Endothelial cell of umbilical vein (primary cell): ENCODE measurements at regions not wholly inside any gene's neighbourhood (a gene's known extent, or its start where the extent isn't known, plus 50 kb on each side); places are given as distances from the start of the nearest gene placed in this dataset.

Source experiments
- BruUV-seq: library from RNA; stranded (reverse); fragments of 400-500 nt; replicated peaks from 2 replicates; lab custom pipeline; 2021; lab: Mats Ljungman, UMichigan
- CTCF ChIA-PET: fragments of 300-600, 350-600 bp; sonication (Branson Sonifier 250); formaldehyde crosslinking; loops from one replicate; lab custom pipeline; 2021; ENCODE audit warnings: antibody characterized with exemption, inconsistent platforms; lab: Charles Lee
- POLR2A ChIA-PET: fragments of 300-600, 350-600 bp; sonication (Branson Sonifier 250); formaldehyde crosslinking; loops from one replicate; lab custom pipeline; 2021; ENCODE audit warnings: antibody characterized with exemption, inconsistent platforms; lab: Charles Lee
- DNase-seq: peaks from one replicate; pipeline ENCODE4 v3.0.0-alpha.2; 2011; ENCODE audit warnings: low read depth, low spot score
- FAIRE-seq: peaks from 2 replicates; lab custom pipeline; 2011; peaks lifted over from hg19 to GRCh38; lab: Jason Lieb, UNC
- H2AFZ ChIP-seq: 2 replicates; pipeline ENCODE4 v1.6.0; 2012; ENCODE audit warnings: low read depth, low read length, control low read depth, inconsistent platforms
- H3K27ac ChIP-seq: 2 replicates; pipeline ENCODE4 v1.5.1; 2011; ENCODE audit warnings: low read depth, mild to moderate bottlenecking, control low read depth, low read length, moderate library complexity; ENCODE audit not compliant: insufficient read depth
- H3K27me3 ChIP-seq, 2 experiments: 2 replicates each; pipeline versions ENCODE4 v1.6.0 to v1.6.1; 2011; ENCODE audit warnings: low read length in 2 of 2, mixed read lengths in 1 of 2; ENCODE audit not compliant: control insufficient read depth in 2 of 2, insufficient read depth in 2 of 2
- H3K36me3 ChIP-seq, 2 experiments: 2 replicates in 1 of 2; 3 replicates in 1 of 2; pipeline ENCODE4 v1.5.1; 2011; ENCODE audit warnings: low read length in 2 of 2, mild to moderate bottlenecking in 1 of 2, moderate library complexity in 1 of 2; ENCODE audit not compliant: control insufficient read depth in 2 of 2, insufficient read depth in 2 of 2; ENCODE audit errors: extremely low read depth in 1 of 2
- H3K4me1 ChIP-seq: 3 replicates; pipeline ENCODE4 v1.5.1; 2011; ENCODE audit warnings: mild to moderate bottlenecking, low read length; ENCODE audit not compliant: control insufficient read depth, insufficient read depth; ENCODE audit errors: extremely low read depth
- H3K4me2 ChIP-seq: 2 replicates; pipeline ENCODE4 v1.6.1; 2011; ENCODE audit warnings: low read length, control low read depth, mixed read lengths; ENCODE audit not compliant: insufficient read depth
- H3K4me3 ChIP-seq, 3 experiments: fragments of 200-600 bp in 1 of 3; sonication (generic), shearing (Covaris generic) in 1 of 3; replicated peaks in 1 of 3; 2 replicates each; pipeline ENCODE4 v1.5.1; 2011 to 2016; ENCODE audit warnings: control low read depth in 3 of 3, low read length in 3 of 3, mild to moderate bottlenecking in 2 of 3, inconsistent platforms in 1 of 3, low read depth in 1 of 3, moderate library complexity in 1 of 3; ENCODE audit not compliant: insufficient read depth in 1 of 3
- H3K79me2 ChIP-seq: 2 replicates; pipeline ENCODE4 v1.6.0; 2012; ENCODE audit warnings: low read length, inconsistent platforms; ENCODE audit not compliant: control insufficient read depth, insufficient read depth
- H3K9ac ChIP-seq: replicated peaks from 2 replicates; pipeline ENCODE3; 2011; ENCODE audit warnings: low read length, control low read depth; ENCODE audit not compliant: insufficient read depth; ENCODE audit errors: extremely low read depth
- H3K9me1 ChIP-seq: replicated peaks from 3 replicates; pipeline ENCODE4 v1.6.0; 2011; ENCODE audit warnings: mild to moderate bottlenecking, low read length; ENCODE audit not compliant: control insufficient read depth, insufficient read depth; ENCODE audit errors: extremely low read depth
- H3K9me3 ChIP-seq: replicated peaks from 2 replicates; pipeline ENCODE4 v1.5.1; 2012; ENCODE audit warnings: low read length, inconsistent platforms; ENCODE audit not compliant: control insufficient read depth, insufficient read depth
- H4K20me1 ChIP-seq: replicated peaks from 2 replicates; pipeline ENCODE3; 2011; ENCODE audit warnings: mild to moderate bottlenecking, low read length; ENCODE audit not compliant: control insufficient read depth, insufficient read depth; ENCODE audit errors: extremely low read depth
- EZH2 ChIP-seq: IDR thresholded peaks from 2 replicates; pipeline ENCODE4 v1.6.1; 2012; ENCODE audit warnings: borderline replicate concordance, low read depth, mild to moderate bottlenecking, moderate library complexity, low read length, inconsistent platforms; ENCODE audit not compliant: severe bottlenecking
- FOS ChIP-seq: IDR thresholded peaks from 2 replicates; pipeline ENCODE4 v1.6.1; 2011; ENCODE audit warnings: mild to moderate bottlenecking, low read length, moderate library complexity, borderline replicate concordance; ENCODE audit not compliant: insufficient read depth
- GATA2 ChIP-seq: IDR thresholded peaks from 2 replicates; pipeline ENCODE4 v1.7.0; 2011; ENCODE audit warnings: low read depth, mild to moderate bottlenecking, moderate library complexity, mixed read lengths, low read length; ENCODE audit not compliant: insufficient read length, insufficient read depth
- JUN ChIP-seq: IDR thresholded peaks from 2 replicates; pipeline ENCODE4 v1.6.1; 2011; ENCODE audit warnings: borderline replicate concordance, low read depth; ENCODE audit not compliant: insufficient read length, insufficient read depth
- MAX ChIP-seq: IDR thresholded peaks from 2 replicates; pipeline ENCODE4 v1.6.1; 2011; ENCODE audit not compliant: insufficient read depth, insufficient read length
- MYC ChIP-seq: IDR thresholded peaks from one replicate; pipeline ENCODE4 v1.6.1; 2011; ENCODE audit warnings: mild to moderate bottlenecking, low read depth, low read length
- POLR2A ChIP-seq: IDR thresholded peaks from 2 replicates; pipeline ENCODE4 v1.6.1; 2012; ENCODE audit warnings: low read depth, mild to moderate bottlenecking, control low read depth, low read length
- POLR2AphosphoS5 ChIP-seq: IDR thresholded peaks from 2 replicates; pipeline ENCODE4 v1.6.1; 2012; ENCODE audit warnings: low read depth, mild to moderate bottlenecking, control low read depth, low read length, moderate library complexity; ENCODE audit not compliant: insufficient read depth
- dilution Hi-C: fragments of 300-500 bp; cut with MboI; formaldehyde crosslinking; loops from one replicate; pipeline ENCODE4 v1.15.0; 2019; ENCODE audit warnings: low sequenced_read_pairs; ENCODE audit not compliant: extremely low pct_ligation_motif_present
- intact Hi-C: fragments of 100-400 bp; cut with micrococcal nuclease; formaldehyde crosslinking; loops from one replicate; pipeline ENCODE4 v1.10.0; 2022
- TF ChIP-seq, protein P1 (sequence below), 2 donors: IDR thresholded peaks; 1 replicate in 1 of 2; 2 replicates in 1 of 2; pipeline ENCODE4 v1.5.1; 2011; ENCODE audit warnings: low read length in 2 of 2, mild to moderate bottlenecking in 2 of 2, moderate library complexity in 2 of 2, control low read depth in 1 of 2, inconsistent platforms in 1 of 2, low read depth in 1 of 2; ENCODE audit not compliant: insufficient read depth in 1 of 2; ENCODE audit errors: extremely low read depth in 1 of 2

- Histone ChIP-seq H2AFZ (no peak overlapping the region), H3K4me3 (no peak overlapping the region), H3K36me3 (no peaks in the 10 kb centered on the region), H3K9ac (no peak overlapping the region), H3K79me2 (no peaks in the 10 kb centered on the region), H3K27ac (no peak overlapping the region), H3K9me1 (no peaks in the 10 kb centered on the region), H4K20me1 (no peaks in the 10 kb centered on the region), H3K27me3 (no peaks in the 10 kb centered on the region), H3K9me3 (no peaks in the 10 kb centered on the region), H3K4me1 (no peaks in the 10 kb centered on the region), H3K4me2 (no peak overlapping the region)
- POLR2A ChIA-PET, result no interaction called here
- dilution Hi-C loops (no loop called here), intact Hi-C loops (no loop called here)
- TF ChIP-seq POLR2A (no peak), POLR2AphosphoS5 (no peak), MYC (no peak), FOS (no peak), EZH2 (no peak), JUN (no peak), MAX (no peak), GATA2 (no peak)
- TF ChIP-seq, protein P1, sequence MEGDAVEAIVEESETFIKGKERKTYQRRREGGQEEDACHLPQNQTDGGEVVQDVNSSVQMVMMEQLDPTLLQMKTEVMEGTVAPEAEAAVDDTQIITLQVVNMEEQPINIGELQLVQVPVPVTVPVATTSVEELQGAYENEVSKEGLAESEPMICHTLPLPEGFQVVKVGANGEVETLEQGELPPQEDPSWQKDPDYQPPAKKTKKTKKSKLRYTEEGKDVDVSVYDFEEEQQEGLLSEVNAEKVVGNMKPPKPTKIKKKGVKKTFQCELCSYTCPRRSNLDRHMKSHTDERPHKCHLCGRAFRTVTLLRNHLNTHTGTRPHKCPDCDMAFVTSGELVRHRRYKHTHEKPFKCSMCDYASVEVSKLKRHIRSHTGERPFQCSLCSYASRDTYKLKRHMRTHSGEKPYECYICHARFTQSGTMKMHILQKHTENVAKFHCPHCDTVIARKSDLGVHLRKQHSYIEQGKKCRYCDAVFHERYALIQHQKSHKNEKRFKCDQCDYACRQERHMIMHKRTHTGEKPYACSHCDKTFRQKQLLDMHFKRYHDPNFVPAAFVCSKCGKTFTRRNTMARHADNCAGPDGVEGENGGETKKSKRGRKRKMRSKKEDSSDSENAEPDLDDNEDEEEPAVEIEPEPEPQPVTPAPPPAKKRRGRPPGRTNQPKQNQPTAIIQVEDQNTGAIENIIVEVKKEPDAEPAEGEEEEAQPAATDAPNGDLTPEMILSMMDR (IDR thresholded peaks at IDR 0.05; ENCODE audit: extremely low read depth in 1 of 2, insufficient read depth in 1 of 2, low read depth in 1 of 2, low read length in 2 of 2), result no peak
- BruUV-seq, result no TSS peak
- FAIRE-seq, result no peak
- CTCF ChIA-PET, result no interaction called here
- DNase-seq, result no peak
Measured at GRCh38 chr4:160129439-160129838, 1026.6 kb downstream of the RAPGEF2 start.
